NCI-H1436 (cell line): ENCODE measurements at regions not wholly inside any gene's neighbourhood (a gene's known extent, or its start where the extent isn't known, plus 50 kb on each side); places are given as distances from the start of the nearest gene placed in this dataset.

Experiments used
- DNase-seq: peaks from one replicate; lab custom pipeline; 2025; lab: John Stamatoyannopoulos, UW

DNA sequence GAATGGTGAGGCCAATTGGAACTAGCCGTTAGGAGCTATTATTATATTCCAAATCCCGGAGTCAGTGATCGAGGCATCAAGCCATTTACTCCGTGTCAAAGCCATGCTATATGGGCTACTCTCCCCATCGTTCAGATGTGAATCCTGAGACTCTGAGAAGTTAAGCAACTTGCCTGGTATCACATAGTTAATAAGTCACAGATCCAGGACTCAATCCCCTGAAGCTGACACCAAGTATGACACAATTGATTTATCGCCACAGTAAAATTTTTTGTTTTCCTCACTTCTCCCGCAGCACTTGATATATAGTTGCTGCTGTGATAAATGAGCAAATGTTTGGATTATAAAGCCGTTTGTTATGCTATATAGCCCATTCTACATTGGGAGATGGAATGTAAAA lies 50.8 kb upstream of the TSHZ2 start:
- no peak for DNase-seq

DNA sequence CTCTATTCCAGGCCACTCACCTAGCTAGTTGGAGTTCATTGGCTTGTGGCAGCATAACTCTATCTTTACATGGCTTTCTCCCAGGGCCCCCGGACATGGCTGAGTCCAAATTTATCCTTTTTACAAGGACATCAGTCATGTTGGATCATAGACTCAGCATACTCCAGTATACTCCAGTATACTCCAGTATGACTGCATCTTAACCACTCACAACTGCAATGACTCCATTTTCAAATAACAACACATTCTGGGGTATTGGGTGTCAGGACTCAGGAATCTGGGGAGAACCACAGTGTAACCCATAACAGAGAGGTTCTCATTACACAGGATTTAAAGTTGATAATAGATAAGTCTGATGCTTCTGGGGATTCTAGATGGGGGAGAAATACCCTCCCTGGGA lies 53.8 kb upstream of the TSHZ2 start:
- no peak for DNase-seq

DNA sequence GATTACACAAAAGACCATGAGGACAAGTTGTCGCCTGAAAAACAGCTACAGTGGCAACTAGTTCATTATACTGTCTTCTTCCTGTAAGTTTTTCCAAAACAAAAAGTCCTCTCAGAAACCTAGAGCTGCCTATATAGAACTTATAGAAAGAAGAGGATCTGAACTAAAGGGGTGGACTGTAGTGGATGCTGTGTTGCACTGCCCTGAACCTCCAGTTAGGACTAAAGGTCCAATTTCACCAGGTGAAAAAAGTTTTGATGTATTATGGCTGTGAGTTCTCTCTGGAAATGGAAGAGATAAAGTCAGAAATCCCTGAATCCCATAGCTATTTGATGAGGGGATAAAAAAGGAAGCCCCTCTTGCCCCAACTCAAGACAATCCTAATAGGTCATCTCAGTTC lies 56.6 kb upstream of the TSHZ2 start:
- DNase-seq, result no peak

DNA sequence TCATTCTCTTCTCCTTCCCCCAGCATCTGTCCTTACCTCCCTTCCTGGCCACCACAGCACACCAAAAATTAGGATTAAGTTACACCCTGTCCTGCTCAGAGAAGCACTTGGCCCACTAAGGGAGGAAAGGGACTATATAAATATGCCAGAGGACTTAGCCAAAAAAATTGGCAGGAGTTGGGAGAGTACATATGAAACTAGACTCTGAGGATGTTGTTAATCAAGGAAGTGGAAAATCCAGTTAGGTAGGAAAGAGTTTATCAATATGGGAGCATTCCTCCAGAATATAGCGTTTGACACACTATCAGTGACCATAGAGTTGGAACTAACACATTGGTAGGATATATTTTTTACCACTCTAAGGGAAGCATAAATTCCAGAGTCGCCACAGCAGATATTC lies 57.3 kb upstream of the TSHZ2 start:
- DNase-seq, result no peak

DNA sequence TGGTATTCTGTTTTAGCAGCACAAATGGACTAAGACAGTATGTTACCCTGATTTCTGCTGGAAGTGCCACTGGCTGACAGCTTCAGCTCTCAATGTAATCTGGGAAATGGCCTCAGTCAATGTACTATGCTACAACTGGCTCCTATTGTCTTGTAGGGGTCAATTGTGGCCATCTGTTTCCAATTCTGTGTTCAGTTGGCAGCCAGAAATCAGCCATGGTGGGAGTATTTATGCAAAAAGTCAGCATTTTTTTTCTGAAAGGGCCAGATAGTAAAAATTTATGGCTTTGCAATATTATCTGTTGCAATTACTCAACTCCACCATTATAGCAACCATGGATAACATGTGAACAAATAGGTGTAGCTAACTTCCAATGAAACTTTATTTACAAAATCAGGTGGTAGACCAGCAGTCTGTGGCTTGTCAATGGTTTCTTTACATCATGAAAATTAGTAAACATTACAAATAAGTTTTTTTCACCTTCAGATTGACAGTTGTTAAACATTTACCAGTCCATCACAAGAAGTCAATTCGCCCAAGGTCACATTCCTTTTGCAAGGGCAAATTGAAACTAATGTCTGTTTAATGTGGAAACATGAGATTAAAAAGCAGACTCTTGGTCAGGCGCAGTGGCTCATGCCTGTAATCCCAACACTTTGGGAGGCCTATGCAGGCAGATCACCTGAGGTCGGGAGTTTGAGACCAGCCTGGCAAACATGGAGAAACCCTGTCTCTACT lies 58.3 kb upstream of the TSHZ2 start:
- no peak for DNase-seq

DNA sequence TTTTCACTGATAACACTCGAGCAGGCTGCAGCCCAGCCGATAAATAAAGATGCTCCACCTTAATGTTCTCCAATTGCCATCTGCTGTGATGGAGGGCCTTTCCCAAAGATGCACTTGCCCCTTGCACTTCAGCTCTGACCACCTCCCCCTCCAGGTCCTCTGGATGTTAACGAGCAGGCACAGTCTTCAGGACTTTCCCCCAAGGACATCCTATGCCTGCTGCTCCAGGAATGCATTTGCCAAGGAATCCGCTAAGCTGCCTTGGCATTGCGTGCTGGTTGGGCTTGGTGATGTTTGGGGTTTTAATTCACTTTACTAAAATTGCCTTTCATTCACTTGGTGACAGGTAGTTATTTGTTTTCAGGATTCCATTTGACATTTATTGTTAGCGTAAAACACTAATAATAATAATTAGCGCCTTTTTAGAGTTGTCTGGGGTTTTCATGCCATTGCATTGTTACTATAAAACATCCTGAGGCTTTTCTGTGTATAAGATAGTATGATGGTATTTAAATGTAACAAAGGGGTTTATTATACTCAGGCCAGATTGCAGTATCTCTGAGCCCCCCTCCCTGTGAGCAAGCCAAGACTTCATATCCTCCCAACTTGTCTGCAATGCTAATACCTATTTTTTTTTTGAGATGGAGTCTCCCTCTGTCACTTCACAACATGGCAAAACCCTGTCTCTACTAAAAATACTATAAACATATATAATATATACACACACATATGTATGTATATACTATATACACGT lies 66.7 kb upstream of the TSHZ2 start:
- DNase-seq, result no peak

DNA sequence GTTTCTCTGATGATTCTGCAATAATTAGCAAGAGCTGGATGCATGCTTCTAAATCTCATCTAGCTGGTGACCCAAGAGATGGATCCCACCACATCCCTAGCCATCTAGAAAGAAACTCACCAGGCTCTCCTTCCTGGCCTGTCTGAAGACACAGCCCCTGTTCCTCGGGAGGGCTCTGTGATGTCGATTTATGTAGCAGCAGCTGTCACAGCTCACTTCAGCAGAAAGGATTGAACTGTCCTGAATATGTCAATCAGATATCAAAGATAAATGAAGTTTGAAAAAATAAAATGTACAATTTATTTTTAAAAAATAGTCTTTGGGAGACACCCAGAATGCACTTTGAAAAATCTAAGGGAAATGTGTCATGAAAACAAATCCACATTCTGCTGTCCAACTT lies 67.3 kb upstream of the TSHZ2 start:
- no peak for DNase-seq

DNA sequence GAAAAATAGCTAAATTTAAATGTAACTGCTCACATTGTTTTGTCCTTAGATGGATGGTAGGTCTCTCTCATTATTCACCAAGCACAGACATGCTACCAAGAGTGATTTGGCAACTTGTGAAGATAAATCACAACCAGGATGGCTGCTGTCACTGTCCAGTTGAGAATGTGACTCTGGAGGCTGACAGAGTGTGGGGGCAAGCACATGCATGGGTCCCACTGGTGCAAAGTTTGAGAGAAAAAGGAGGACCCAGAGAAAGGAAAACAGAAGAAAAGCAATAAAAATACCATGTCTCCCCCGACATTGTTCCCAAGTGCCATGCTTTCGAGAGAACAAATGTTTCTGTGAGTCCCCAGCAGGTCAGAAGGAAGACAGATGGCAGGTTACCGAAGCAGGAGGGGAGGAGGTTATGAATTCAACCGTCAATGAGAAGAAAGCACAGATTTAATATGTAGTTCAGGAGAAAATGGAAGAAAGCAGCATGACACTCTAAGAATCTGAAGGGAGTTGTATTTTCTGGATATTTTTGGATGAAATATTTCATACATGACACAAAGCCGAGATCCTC lies 73.0 kb upstream of the TSHZ2 start:
- no peak for DNase-seq

DNA sequence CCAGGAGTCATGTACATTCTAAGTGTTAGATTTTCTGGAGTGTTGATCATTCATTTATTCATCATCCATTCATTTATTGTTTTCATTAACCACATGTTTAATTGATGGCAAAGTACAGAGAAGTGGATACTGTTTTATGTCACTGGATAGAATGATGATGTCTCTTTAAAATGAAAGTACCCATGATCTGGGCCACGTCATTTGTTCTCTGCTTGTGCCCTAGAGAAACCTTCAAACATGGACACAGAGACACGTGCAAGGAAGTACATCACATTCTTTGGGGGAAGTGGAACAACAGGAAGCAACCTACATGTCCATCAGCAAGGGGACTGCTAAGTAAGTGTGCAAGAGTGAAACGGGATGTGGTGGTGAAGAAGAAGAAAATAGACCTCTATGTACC lies 75.8 kb upstream of the TSHZ2 start:
- DNase-seq, result no peak

DNA sequence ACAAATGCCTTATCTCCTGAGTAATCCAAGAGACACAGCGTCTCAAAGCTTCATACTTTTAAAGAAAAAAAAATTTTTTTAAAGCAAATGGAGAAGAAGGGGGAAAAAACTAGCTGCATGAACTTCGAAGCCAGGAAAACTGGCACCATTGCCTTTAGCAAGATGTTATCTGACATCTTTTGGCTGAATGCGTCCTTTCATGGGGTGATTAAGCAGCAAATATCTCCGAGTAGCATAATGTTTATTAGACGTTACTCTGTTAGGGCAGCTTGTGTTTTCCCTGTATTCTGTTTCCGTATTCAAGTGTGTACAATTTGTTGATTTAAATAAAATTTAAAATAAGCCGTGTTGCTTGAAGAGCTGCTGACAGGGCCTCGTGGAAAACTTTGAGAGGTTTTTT lies 76.5 kb upstream of the TSHZ2 start:
- no peak for DNase-seq

DNA sequence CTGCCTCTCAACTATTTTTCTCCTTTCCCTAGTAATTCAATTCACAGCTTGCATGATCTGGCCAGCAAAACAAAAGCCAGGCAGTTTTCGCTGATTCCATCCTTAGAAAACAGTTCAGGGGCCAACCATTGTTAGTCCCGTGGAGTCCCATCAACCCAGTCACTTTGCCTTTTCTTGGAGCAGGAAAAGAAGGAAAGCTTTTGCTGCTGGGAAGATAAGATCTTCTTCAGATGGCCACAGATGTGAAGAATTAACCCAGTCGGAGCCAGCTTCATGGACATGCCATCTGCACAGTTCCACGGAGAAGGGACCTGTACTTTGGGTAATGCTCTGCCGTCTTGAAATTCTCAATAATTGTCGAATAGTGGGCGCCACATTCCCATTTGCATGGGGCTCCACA lies 76.9 kb upstream of the TSHZ2 start:
- DNase-seq, result no peak

DNA sequence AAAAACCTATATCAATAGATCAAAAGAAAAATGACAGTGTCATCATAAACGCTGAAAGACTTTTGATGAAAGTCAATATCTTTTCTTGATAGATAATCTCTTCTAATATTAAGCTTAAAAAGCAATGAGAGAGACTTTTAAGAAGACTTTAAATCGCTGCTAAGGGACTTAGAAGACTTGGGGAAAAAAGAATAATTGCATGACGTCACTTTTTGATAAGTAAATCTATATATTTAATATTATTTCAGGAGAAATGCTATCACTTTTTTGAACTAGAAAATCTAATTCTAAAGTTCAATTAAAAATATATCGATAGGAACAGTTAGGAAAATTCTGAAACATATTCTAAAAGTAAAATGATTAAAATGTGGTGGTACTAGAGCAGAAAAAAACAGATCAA lies 78.7 kb upstream of the TSHZ2 start:
- DNase-seq, result no peak

DNA sequence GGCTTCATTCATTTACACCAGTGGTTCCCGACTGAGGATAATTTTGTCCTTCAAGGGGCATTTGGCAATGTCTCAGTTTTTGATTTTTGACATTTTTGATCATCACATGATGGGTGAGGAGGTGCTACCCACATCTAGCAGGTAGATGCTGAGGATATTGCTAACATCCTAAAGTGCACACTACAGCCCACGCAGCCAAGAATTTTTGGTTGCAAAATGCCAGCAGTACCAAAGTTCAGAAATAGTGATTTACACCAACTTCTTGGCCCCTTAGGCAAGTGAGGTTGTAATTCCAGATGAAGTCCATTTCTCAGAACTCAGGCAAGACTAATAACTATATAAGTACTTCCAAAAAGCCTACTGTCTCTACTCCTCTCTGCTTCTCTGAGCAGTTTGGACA lies 80.1 kb upstream of the TSHZ2 start:
- no peak for DNase-seq

DNA sequence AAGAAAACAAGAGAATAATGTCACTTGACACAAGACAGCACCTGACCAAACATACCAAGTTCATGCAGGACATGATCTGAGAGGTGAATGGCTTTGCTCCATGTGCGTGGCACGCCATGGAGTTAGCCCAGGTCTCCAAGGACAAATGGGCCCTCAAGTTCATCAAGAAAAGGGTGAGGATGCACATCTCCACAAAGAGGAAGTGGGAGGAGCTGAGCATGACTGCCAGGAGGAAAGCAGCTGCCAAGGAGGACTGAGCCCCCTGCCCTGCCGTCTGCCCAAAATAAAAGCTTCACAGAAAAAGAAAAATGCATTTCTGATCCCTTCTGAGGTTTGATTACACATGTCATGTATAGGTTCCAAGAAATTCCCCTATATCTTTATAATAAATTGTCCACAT lies 82.0 kb upstream of the TSHZ2 start:
- no peak for DNase-seq

DNA sequence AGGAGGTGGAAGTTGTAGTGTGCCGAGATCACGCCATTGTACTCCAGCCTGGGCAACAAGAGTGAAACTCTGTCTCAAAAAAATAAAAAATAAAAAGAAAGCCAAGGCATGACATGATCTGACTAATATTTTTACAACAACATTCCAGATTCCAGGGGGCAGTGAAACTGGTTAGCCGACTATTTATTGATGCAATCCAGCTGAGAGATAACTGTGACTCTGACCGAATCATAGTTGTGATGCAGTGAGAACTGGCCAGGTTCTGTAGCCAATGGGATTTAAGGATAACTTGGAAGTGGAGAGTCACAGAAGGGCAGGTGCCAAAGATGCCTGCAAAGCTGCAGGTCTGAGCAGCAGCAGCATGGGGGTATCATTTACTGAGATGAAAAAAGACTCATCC lies 82.9 kb upstream of the TSHZ2 start:
- DNase-seq, result no peak

DNA sequence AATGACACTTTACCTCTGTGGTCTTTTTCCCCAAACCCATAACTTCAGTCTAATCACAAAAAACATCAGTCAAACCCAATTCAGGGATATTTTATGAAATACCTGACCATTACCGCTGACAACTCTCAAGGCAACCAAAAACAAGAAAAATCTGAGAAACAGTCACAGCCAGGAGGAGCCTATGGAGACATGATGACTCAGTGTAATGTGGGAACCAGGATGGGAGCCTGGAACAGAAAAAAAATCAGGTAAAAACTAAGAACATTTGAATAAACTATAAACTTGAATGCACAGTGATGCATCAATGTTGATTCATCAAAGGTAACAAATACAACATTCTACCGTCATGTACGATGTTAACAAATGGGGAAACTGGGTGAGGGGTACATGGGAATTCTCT lies 84.1 kb upstream of the TSHZ2 start:
- DNase-seq, result no peak

DNA sequence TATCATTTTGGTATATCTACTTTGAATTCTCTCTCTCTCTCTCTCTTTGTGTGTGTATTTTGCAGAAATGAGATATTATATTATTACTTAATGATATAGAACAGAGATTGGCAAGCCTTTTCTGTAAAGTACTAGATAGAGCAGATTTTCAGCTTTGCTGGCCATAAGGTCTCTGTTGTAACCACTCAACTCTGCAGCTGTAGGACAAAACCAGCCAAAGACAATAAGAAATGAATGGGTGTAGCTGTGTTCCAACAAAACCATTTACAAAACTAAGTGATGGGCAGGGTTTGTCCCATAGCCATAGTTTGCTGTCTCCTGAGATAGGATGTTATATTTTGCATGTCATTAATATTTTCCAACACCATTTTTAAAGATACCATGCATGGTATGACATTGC lies 91.2 kb upstream of the TSHZ2 start:
- DNase-seq, result no peak

DNA sequence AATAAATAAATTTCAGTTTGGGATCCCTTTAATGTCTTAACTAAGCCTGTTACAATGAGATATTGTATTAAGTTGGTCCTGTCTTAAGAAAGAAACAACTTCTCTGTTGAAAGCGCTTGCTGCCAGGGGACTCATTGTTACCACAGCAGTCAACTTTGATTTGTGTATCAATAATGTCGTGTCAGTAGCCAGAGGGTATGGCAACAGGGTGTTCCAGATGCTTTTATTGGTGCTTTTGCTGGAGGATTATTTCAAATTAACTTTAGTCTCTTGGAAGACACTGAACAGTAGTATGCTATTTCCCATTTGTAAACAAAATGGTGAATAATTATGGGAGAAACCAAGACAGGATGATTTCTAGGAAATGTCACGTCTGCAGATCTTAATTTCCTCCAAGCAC lies 91.9 kb upstream of the TSHZ2 start:
- DNase-seq, result no peak

DNA sequence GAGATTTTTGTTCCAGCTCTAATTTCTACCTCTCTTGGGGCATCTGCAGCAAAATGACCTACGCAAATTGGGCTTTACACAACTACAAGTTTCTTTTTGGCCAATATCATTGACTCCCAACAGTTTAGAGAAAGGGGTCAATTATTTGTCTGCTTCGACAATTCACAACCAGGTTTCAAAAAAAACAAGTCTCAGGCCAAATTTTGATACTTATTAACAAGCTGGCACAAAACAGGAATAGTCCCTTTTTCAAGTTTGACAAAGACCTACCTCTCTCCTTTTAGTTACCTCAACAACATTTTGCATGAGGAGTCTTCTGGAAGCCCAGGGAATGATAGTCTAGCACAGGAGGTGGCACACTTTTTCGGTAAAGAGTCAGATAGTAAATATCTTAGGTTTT lies 97.9 kb upstream of the TSHZ2 start:
- no peak for DNase-seq

DNA sequence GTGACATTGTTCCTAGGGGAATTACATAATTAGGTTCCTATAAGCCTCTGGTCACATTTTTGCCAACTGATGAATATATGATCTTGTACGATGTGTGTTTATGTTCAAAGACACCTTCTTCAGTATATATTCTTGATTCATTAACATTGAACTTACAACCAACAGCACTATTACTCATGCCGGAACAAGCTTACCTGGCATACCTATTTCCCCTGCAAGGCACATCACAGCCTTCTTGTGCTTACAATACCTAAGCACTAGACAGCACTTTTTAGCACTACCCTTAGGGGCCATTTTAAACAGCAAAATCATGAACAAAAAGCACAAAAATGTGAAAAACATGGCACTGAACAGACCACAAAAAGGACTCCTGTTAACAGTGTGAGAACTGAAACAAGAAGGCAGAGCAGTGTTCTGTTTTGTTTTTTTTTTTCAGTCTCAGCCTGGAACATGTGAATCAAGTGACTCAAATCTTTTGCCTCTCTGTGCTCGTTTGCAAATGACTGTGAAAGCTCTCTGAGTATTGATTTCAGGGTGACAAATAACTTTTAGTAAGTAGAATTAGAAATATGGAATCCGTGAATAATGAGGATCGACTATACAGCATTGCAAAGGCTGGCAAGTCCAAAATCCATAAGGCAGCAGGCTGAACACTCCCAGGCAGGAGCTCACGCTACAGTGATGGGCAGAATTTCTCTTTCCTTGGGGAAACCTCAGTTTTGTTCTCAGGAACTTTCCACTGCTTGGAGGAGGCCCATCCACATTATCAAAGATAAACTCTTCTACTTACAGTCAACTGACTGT lies 102.3 kb upstream of the TSHZ2 start:
- no peak for DNase-seq

DNA sequence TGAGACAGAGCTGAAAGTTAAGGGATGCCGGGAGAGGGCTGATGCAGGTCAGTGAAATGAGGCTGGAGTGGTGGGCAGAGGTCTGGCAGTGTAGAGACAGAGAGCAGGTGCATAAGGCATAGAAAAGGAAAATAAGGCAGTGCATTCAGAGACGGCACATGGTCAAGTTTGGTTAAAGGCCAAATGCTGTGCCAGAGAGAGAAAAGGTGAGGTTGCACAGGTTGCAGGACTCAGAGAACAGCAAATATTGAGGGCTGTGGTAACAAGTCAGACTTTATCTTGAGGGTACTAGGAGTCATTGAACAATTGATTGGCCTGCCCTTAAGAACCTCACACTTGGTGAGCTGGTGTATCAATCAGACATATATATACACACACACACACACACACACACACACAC lies 102.9 kb upstream of the TSHZ2 start:
- DNase-seq, result no peak

DNA sequence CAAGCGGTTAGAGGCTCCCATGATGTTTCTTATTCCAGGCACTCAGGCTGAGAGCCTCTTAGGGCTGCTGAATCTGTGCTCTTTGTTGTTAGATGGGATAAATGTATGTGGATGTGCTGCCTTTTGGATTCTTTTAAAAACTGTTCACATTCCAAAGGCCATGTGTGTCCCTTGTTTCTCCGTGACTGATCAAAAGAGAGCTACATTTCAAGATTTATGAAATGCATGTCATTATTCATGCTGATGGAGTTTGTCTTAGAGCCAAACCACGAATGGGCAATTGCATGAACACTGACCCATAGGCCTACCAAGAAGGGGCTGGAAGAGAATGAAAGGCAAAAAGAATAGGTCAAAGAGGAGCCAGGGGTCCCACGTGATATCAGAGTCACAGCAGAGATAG lies 104.9 kb upstream of the TSHZ2 start:
- no peak for DNase-seq
